Spleen (tissue), 11 donors: ENCODE measurements at regions not wholly inside any gene's neighbourhood (a gene's known extent, or its start where the extent isn't known, plus 50 kb on each side); places are given as distances from the start of the nearest gene placed in this dataset.

Experiments
- DNase-seq: peaks from one replicate; pipeline ENCODE4 v3.0.0-alpha.2; 2020
- H3K27ac ChIP-seq, 8 donors: fragments of 200-600 bp; sonication (generic) in 7 of 8; 1 replicate in 4 of 8; 2 replicates in 4 of 8; pipeline versions ENCODE4 v1.5.0 to v1.8.0; 2016 to 2021; ENCODE audit warnings: inconsistent platforms in 4 of 8, mild to moderate bottlenecking in 4 of 8, moderate library complexity in 1 of 8
- H3K27me3 ChIP-seq, 7 donors: fragments of 200-600 bp; sonication (generic) in 6 of 7; replicated peaks in 1 of 7; 1 replicate in 4 of 7; 2 replicates in 3 of 7; pipeline versions ENCODE4 v1.5.0 to v1.8.0; 2016 to 2021; ENCODE audit warnings: inconsistent platforms in 3 of 7, mild to moderate bottlenecking in 1 of 7
- H3K36me3 ChIP-seq, 6 donors: fragments of 200-600 bp; sonication (generic) in 5 of 6; 1 replicate in 4 of 6; 2 replicates in 2 of 6; pipeline versions ENCODE4 v1.5.0 to v1.8.0; 2016 to 2021; ENCODE audit warnings: inconsistent platforms in 2 of 6
- H3K4me1 ChIP-seq, 6 donors: fragments of 200-600 bp; sonication (generic) in 5 of 6; 1 replicate in 3 of 6; 2 replicates in 3 of 6; pipeline versions ENCODE4 v1.5.0 to v1.8.0; 2016 to 2021; ENCODE audit warnings: inconsistent platforms in 3 of 6
- H3K4me3 ChIP-seq, 8 donors: fragments of 200-600 bp; sonication (generic) in 7 of 8; 1 replicate in 4 of 8; 2 replicates in 4 of 8; pipeline versions ENCODE4 v1.5.0 to v1.8.0; 2016 to 2021; ENCODE audit warnings: inconsistent platforms in 4 of 8, mild to moderate bottlenecking in 4 of 8, moderate library complexity in 2 of 8
- H3K9me3 ChIP-seq, 8 donors: fragments of 200-600 bp; sonication (generic) in 7 of 8; 1 replicate in 4 of 8; 2 replicates in 4 of 8; pipeline versions ENCODE4 v1.5.0 to v1.8.0; 2016 to 2021; ENCODE audit warnings: inconsistent platforms in 4 of 8
- POLR2A ChIP-seq, 3 donors: fragments of 450-650 bp; IDR thresholded peaks; one replicate each; pipeline ENCODE4 v1.5.1; 2017; ENCODE audit warnings: antibody characterized with exemption in 3 of 3, mild to moderate bottlenecking in 1 of 3
- POLR2AphosphoS5 ChIP-seq, 3 donors: sonication (generic); formaldehyde crosslinking; IDR thresholded peaks; one replicate each; pipeline ENCODE4 v1.5.1; 2017; ENCODE audit warnings: antibody characterized with exemption in 3 of 3
- WGBS, 5 donors: extraction: QIAGEN DNeasy Blood & Tissue Kit in 3 of 5; methylation state at CpG; one replicate each; pipeline versions ENCODE4 v1.1.5 to v1.1.7; 2013 to 2018; 5-methylcytosine and 5-hydroxymethylcytosine counted together
- intact Hi-C: fragments of 100-400 bp; cut with DNase I; formaldehyde crosslinking; loops from one replicate; pipeline ENCODE4 v1.15.0; 2023; ENCODE audit warnings: low total_unique reads
- TF ChIP-seq, protein P1 (sequence below), 11 experiments: fragments of 200-600 bp in 7 of 11; fragments of 450-650 bp in 4 of 11; sonication (generic) in 4 of 11; IDR thresholded peaks in 8 of 11; conservative IDR thresholded peaks in 3 of 11; 1 replicate in 7 of 11; 2 replicates in 4 of 11; pipeline versions ENCODE4 v1.4.0 to v1.8.0; 2016 to 2021; ENCODE audit warnings: antibody characterized with exemption in 11 of 11, inconsistent platforms in 4 of 11, mild to moderate bottlenecking in 1 of 11
- donor health status: healthy with polysubstance abuse.
- donor health status: DM: no; HTN: no; CAD: no; lungs with moderate emphysema.
- donor health status: DM: no; HTN: no; CAD: no.
- donor health status: Bipolar disorder and iron deficiency.
- donor health status: healthy.
- donor health status: DM: no; HTN: no; CAD: no.
- donor health status: DM: yes; HTN: yes; CAD: no.

- H3K4me1 ChIP-seq = no peaks in the 10 kb centered on the region
- no peak for DNase-seq
- no peak overlapping the region for H3K27ac ChIP-seq
- peaks cover 0 to 9% (median 0%) of the 10 kb centered on the region in 7 donors for H3K27me3 ChIP-seq
- intact Hi-C loops = no loop called here
- 72 to 83% (median 77%) methylated on average over 3 of the region's 3 CpGs for WGBS, 5 donors
- H3K36me3 ChIP-seq = no peaks in the 10 kb centered on the region
- peaks cover 2 to 66% (median 55%) of the 10 kb centered on the region in 8 donors for H3K9me3 ChIP-seq
- TF ChIP-seq POLR2AphosphoS5 (IDR thresholded peaks at IDR 0.05) (no peak), POLR2A (IDR thresholded peaks at IDR 0.05) (no peak)
- TF ChIP-seq, protein P1, sequence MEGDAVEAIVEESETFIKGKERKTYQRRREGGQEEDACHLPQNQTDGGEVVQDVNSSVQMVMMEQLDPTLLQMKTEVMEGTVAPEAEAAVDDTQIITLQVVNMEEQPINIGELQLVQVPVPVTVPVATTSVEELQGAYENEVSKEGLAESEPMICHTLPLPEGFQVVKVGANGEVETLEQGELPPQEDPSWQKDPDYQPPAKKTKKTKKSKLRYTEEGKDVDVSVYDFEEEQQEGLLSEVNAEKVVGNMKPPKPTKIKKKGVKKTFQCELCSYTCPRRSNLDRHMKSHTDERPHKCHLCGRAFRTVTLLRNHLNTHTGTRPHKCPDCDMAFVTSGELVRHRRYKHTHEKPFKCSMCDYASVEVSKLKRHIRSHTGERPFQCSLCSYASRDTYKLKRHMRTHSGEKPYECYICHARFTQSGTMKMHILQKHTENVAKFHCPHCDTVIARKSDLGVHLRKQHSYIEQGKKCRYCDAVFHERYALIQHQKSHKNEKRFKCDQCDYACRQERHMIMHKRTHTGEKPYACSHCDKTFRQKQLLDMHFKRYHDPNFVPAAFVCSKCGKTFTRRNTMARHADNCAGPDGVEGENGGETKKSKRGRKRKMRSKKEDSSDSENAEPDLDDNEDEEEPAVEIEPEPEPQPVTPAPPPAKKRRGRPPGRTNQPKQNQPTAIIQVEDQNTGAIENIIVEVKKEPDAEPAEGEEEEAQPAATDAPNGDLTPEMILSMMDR (IDR thresholded peaks at IDR 0.05 in 8 of 11, conservative IDR thresholded peaks at IDR 0.05 in 3 of 11) = no peak
- H3K4me3 ChIP-seq = no peak overlapping the region
Measured at GRCh38 chr19:33988601-33989000, 183.7 kb upstream of the LSM14A start.

- Histone ChIP-seq H3K4me3 (no peak overlapping the region), H3K27me3 (peaks cover 0 to 8% (median 0%) of the 10 kb centered on the region in 7 donors), H3K9me3 (peaks cover 0 to 17% (median 7%) of the 10 kb centered on the region in 8 donors), H3K27ac (no peak overlapping the region), H3K4me1 (no peaks in the 10 kb centered on the region), H3K36me3 (no peaks in the 10 kb centered on the region)
- 42 to 71% (median 56%) methylated on average over 2 of the region's 2 CpGs for WGBS, 5 donors
- TF ChIP-seq, protein P1 (IDR thresholded peaks at IDR 0.05 in 8 of 11, conservative IDR thresholded peaks at IDR 0.05 in 3 of 11) = peak in 2 of 11 experiments; percentile 20 to 24
- no peak for TF ChIP-seq POLR2A (IDR thresholded peaks at IDR 0.05)
- DNase-seq = no peak
- intact Hi-C loops = loop anchor here (2.0 to 5.0 kb wide), 2 partner anchors 205 to 219 kb away; no protein-coding TSS in a partner anchor
Measured at GRCh38 chr19:33997690-33998089, 174.6 kb upstream of the LSM14A start.

DNA sequence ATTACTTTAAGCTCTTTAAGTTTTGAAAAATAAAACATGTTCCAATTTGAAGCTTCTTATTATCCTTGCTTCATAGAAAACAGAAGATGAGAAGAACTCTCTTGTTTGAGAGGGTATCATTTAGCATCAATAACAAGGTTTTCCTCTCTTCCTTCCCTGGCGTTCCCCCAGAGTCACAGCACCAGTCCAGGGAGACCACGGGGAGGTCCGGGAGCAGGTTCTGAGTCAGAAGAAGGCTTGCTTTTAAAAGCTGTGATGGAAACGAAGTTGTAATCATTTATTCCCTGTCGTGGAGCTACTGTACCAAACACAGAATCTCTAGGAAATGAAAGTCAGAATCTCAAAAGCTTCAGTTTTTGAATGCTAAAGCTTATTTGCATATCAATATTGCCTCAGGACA is 174.0 kb upstream of the LSM14A start:
- 27 to 41% (median 32%) methylated on average over 5 of the region's 5 CpGs for WGBS, 5 donors
- TF ChIP-seq, protein P1 (IDR thresholded peaks at IDR 0.05 in 8 of 11, conservative IDR thresholded peaks at IDR 0.05 in 3 of 11) = no peak
- TF ChIP-seq POLR2A (IDR thresholded peaks at IDR 0.05) = no peak
- TF ChIP-seq POLR2AphosphoS5 (IDR thresholded peaks at IDR 0.05) = no peak
- peaks cover 0 to 11% (median 0%) of the 10 kb centered on the region in 7 donors for H3K27me3 ChIP-seq
- H3K9me3 ChIP-seq = peaks cover 0 to 11% (median 2%) of the 10 kb centered on the region in 8 donors
- H3K27ac ChIP-seq = no peak overlapping the region
- no peak overlapping the region for H3K4me3 ChIP-seq
- no peaks in the 10 kb centered on the region for H3K36me3 ChIP-seq
- DNase-seq = no peak
- intact Hi-C loops = loop anchor here (2.0 to 5.0 kb wide), 2 partner anchors 206 to 220 kb away; no protein-coding TSS in a partner anchor
- H3K4me1 ChIP-seq = no peaks in the 10 kb centered on the region

DNA sequence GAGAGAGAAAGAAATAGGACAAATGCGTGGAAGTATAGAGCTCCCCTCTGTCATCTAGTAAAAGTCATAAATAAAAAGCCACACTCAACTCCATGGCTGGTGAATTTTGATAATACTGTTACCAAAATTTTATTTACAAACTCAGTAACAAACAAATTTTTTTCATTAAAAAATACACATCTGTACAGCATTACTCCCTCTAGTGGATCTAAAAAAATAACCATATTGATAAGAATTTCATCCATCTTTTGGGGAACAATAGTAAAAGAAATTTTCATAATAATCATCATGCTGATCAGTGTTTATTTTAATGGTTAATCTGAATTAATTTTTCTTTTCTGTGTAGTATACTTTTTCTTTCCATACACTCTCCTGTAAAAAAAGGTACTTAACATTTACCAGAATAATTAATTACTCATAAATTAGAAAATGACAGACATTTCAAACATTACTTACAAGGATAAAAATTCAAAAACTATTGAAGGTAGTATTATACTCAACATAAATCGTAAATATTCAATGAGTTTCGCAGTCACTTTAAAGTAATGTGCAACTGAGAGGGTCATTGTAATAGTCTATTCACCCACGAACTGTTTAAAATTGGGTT is 173.5 kb upstream of the LSM14A start:
- Histone ChIP-seq H3K27me3 (peaks cover 0 to 17% (median 0%) of the 10 kb centered on the region in 7 donors), H3K36me3 (no peaks in the 10 kb centered on the region), H3K9me3 (peaks cover 0 to 8% (median 0%) of the 10 kb centered on the region in 8 donors), H3K4me3 (no peak overlapping the region), H3K27ac (no peak overlapping the region), H3K4me1 (no peaks in the 10 kb centered on the region)
- DNase-seq = no peak
- no peak for TF ChIP-seq POLR2AphosphoS5 (IDR thresholded peaks at IDR 0.05)
- TF ChIP-seq, protein P1 (IDR thresholded peaks at IDR 0.05 in 8 of 11, conservative IDR thresholded peaks at IDR 0.05 in 3 of 11) = peak in 7 of 11 experiments; percentile 21 to 47 (median 38)
- WGBS, 5 donors = 65 to 78% (median 67%) methylated on average over 4 of the region's 4 CpGs
- intact Hi-C loops = loop anchor here (2.0 to 5.0 kb wide), 2 partner anchors 207 to 220 kb away; no protein-coding TSS in a partner anchor
